HG03575 (cell line): ENCODE measurements at regions not wholly inside any gene's neighbourhood (a gene's known extent, or its start where the extent isn't known, plus 50 kb on each side); places are given as distances from the start of the nearest gene placed in this dataset.
"Not testable (repeated sequence)": the region's sequence is repeated elsewhere in the genome, so short reads cannot be mapped to it uniquely, and the experiment has no call there.

ENCODE experiments used
- ATAC-seq: cut with Tn5 transposase; IDR thresholded peaks from one replicate; pipeline ENCODE4 v1.9.1; 2021; ENCODE audit not compliant: unreplicated experiment, insufficient number of reproducible peaks, low FRiP score; ENCODE audit errors: extremely low read depth

GRCh38 chr3:81218023-81218422 lies 543.4 kb downstream of the GBE1 start:
- ATAC-seq, result no peak

- ATAC-seq, result no peak
These were observed 544.3 kb downstream of the GBE1 start for GRCh38 chr3:81217101-81217500.

- no peak for ATAC-seq
These were observed 545.3 kb downstream of the GBE1 start for GRCh38 chr3:81216192-81216591.

- ATAC-seq, result no peak
These were observed 546.8 kb downstream of the GBE1 start for GRCh38 chr3:81214631-81215030.

GRCh38 chr3:81199587-81199986 lies 561.9 kb downstream of the GBE1 start:
- ATAC-seq, result no peak

- ATAC-seq, result no peak
These were observed 562.7 kb downstream of the GBE1 start for GRCh38 chr3:81198756-81199155.

- ATAC-seq, result no peak
These were observed 563.2 kb downstream of the GBE1 start for GRCh38 chr3:81198216-81198615.

GRCh38 chr3:81197386-81197785 lies 564.1 kb downstream of the GBE1 start:
- ATAC-seq, result no peak

GRCh38 chr3:81195478-81195877 lies 566.0 kb downstream of the GBE1 start:
- ATAC-seq, result no peak

- no peak for ATAC-seq
These were observed 575.0 kb downstream of the GBE1 start for GRCh38 chr3:81186412-81186811.

- not testable (repeated sequence) for ATAC-seq
These were observed 579.2 kb downstream of the GBE1 start for GRCh38 chr3:81182086-81182875.

- no peak for ATAC-seq
These were observed 587.9 kb downstream of the GBE1 start for GRCh38 chr3:81173514-81173913.

- ATAC-seq, result no peak
These were observed 591.1 kb downstream of the GBE1 start for GRCh38 chr3:81170298-81170697.

- no peak for ATAC-seq
These were observed 596.6 kb downstream of the GBE1 start for GRCh38 chr3:81164806-81165205.

GRCh38 chr3:81161851-81162250 lies 599.6 kb downstream of the GBE1 start:
- ATAC-seq, result no peak

- ATAC-seq, result no peak
These were observed 600.3 kb downstream of the GBE1 start for GRCh38 chr3:81161100-81161499.

- ATAC-seq, result no peak
These were observed 606.8 kb downstream of the GBE1 start for GRCh38 chr3:81154611-81155143.

GRCh38 chr3:81152156-81152555 lies 609.3 kb downstream of the GBE1 start:
- no peak for ATAC-seq

GRCh38 chr3:81132995-81133394 lies 628.5 kb downstream of the GBE1 start:
- no peak for ATAC-seq

- ATAC-seq, result no peak
These were observed 655.5 kb downstream of the GBE1 start for GRCh38 chr3:81105789-81106488.
